SIG-M5 treated with dmso at 0.1 percent for 504 hours (cell line): ENCODE measurements at regions not wholly inside any gene's neighbourhood (a gene's known extent, or its start where the extent isn't known, plus 50 kb on each side); places are given as distances from the start of the nearest gene placed in this dataset.
"Not testable (repeated sequence)": the region's sequence is repeated elsewhere in the genome, so short reads cannot be mapped to it uniquely, and the experiment has no call there.

ENCODE experiments used
- DNase-seq: peaks from one replicate; lab custom pipeline; 2025; ENCODE audit not compliant: unreplicated experiment; lab: John Stamatoyannopoulos, UW

- no peak for DNase-seq
Observed at GRCh38 chr12:105454688-105455087, 124.2 kb downstream of the C12orf75 start.

GRCh38 chr12:105455261-105455660 lies 124.8 kb downstream of the C12orf75 start:
- peak; percentile 32 for DNase-seq

GRCh38 chr12:105457026-105457425 lies 126.5 kb downstream of the C12orf75 start:
- no peak for DNase-seq

- no peak for DNase-seq
Observed at GRCh38 chr12:105459760-105460330, 129.4 kb downstream of the C12orf75 start.

- no peak for DNase-seq
Observed at GRCh38 chr12:105461271-105461943, 130.9 kb downstream of the C12orf75 start.

GRCh38 chr12:105461944-105462762 lies 131.7 kb downstream of the C12orf75 start:
- no peak for DNase-seq

GRCh38 chr12:105462831-105463230 lies 132.3 kb downstream of the C12orf75 start:
- no peak for DNase-seq

GRCh38 chr12:105464406-105464805 lies 133.9 kb downstream of the C12orf75 start:
- DNase-seq: no peak

GRCh38 chr12:105466231-105466900 lies 135.9 kb downstream of the C12orf75 start:
- DNase-seq: no peak

GRCh38 chr12:105466901-105467598 lies 136.6 kb downstream of the C12orf75 start:
- DNase-seq: no peak

GRCh38 chr12:105467710-105468366 lies 137.3 kb downstream of the C12orf75 start:
- DNase-seq: no peak

GRCh38 chr12:105468464-105468863 lies 138.0 kb downstream of the C12orf75 start:
- DNase-seq: no peak

GRCh38 chr12:105469211-105469610 lies 138.7 kb downstream of the C12orf75 start:
- no peak for DNase-seq

- no peak for DNase-seq
Observed at GRCh38 chr12:105469701-105470100, 139.2 kb downstream of the C12orf75 start.

GRCh38 chr12:105470102-105470501 lies 139.6 kb downstream of the C12orf75 start:
- no peak for DNase-seq

GRCh38 chr12:105470601-105471000 lies 140.1 kb downstream of the C12orf75 start:
- no peak for DNase-seq

- peak; percentile 47 for DNase-seq
Observed at GRCh38 chr12:105474672-105475071, 144.2 kb downstream of the C12orf75 start.

- no peak for DNase-seq
Observed at GRCh38 chr12:105476616-105477015, 146.1 kb downstream of the C12orf75 start.

GRCh38 chr12:105477873-105478272 lies 147.4 kb downstream of the C12orf75 start:
- DNase-seq: no peak

GRCh38 chr12:105478788-105479187 lies 148.3 kb downstream of the C12orf75 start:
- DNase-seq: not testable (repeated sequence)
